ENCODE measurements at regions not wholly inside any gene's neighbourhood (a gene's known extent, or its start where the extent isn't known, plus 50 kb on each side); places are given as distances from the start of the nearest gene placed in this dataset.

GRCh38 chr21:35450830-35451229 lies 401.7 kb upstream of the RUNX1 start:
- H3K4me1 ChIP-seq = no peaks in the 10 kb centered on the region
- H3K4me3 ChIP-seq = no peak overlapping the region
- no peaks in the 10 kb centered on the region for H3K36me3 ChIP-seq
- H3K27ac ChIP-seq = no peak overlapping the region
- no peaks in the 10 kb centered on the region for H3K9me3 ChIP-seq
- DNase-seq = no peak
- TF ChIP-seq, protein P1, sequence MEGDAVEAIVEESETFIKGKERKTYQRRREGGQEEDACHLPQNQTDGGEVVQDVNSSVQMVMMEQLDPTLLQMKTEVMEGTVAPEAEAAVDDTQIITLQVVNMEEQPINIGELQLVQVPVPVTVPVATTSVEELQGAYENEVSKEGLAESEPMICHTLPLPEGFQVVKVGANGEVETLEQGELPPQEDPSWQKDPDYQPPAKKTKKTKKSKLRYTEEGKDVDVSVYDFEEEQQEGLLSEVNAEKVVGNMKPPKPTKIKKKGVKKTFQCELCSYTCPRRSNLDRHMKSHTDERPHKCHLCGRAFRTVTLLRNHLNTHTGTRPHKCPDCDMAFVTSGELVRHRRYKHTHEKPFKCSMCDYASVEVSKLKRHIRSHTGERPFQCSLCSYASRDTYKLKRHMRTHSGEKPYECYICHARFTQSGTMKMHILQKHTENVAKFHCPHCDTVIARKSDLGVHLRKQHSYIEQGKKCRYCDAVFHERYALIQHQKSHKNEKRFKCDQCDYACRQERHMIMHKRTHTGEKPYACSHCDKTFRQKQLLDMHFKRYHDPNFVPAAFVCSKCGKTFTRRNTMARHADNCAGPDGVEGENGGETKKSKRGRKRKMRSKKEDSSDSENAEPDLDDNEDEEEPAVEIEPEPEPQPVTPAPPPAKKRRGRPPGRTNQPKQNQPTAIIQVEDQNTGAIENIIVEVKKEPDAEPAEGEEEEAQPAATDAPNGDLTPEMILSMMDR (IDR thresholded peaks at IDR 0.05) = no peak
- TF ChIP-seq POLR2A (IDR thresholded peaks at IDR 0.05) = no peak
- H3K27me3 ChIP-seq = no peaks in the 10 kb centered on the region

GRCh38 chr21:35449846-35450245 lies 400.7 kb upstream of the RUNX1 start:
- no peaks in the 10 kb centered on the region for H3K9me3 ChIP-seq
- TF ChIP-seq, protein P1 (IDR thresholded peaks at IDR 0.05) = no peak
- no peak for TF ChIP-seq POLR2A (IDR thresholded peaks at IDR 0.05)
- H3K4me3 ChIP-seq = no peak overlapping the region
- H3K4me1 ChIP-seq = no peaks in the 10 kb centered on the region
- no peak overlapping the region for H3K27ac ChIP-seq
- no peak for DNase-seq
- H3K27me3 ChIP-seq = no peaks in the 10 kb centered on the region
- H3K36me3 ChIP-seq = no peaks in the 10 kb centered on the region

DNA sequence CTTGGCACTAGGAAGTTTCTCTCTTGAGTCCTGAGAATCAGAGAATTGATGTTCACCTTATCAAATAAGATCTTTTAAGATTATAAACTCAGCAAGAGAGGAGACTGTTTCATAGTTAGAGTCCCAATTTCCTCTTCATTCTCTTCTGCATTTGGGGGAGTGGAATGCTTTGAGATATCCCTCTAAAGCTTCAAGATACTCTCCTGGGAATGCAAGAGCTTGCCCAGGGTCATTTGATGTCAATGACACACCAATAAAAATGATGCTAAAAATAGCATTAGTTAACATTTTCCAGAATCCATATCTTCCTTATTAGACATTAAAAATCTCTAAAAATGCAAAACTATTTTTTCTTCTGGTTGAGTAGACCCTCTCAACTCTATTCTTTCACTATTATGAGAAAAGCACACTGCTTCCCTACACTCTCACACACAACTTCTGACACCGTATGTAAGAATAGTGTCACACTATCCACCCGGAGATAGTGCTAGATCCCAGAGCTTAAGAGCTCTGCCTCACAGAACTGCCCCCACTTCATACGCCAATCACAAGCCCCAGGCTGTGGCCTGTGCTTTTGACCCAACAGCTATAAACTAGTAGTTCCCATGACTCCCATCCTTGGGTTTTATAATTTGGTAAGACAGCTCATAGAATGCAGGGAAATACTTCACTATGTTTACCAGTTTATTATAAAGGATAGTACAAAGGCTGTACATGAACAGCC lies 399.9 kb upstream of the RUNX1 start:
- TF ChIP-seq POLR2A (IDR thresholded peaks at IDR 0.05) = no peak
- TF ChIP-seq, protein P1 (IDR thresholded peaks at IDR 0.05) = no peak
- Histone ChIP-seq H3K27me3 (no peaks in the 10 kb centered on the region), H3K36me3 (no peaks in the 10 kb centered on the region), H3K4me1 (no peaks in the 10 kb centered on the region), H3K27ac (no peak overlapping the region), H3K9me3 (no peaks in the 10 kb centered on the region), H3K4me3 (no peak overlapping the region)
- no peak for DNase-seq

GRCh38 chr21:35444391-35444790 lies 395.3 kb upstream of the RUNX1 start:
- no peak for TF ChIP-seq POLR2A (IDR thresholded peaks at IDR 0.05)
- TF ChIP-seq, protein P1 (IDR thresholded peaks at IDR 0.05) = no peak
- Histone ChIP-seq H3K4me3 (no peak overlapping the region), H3K36me3 (no peaks in the 10 kb centered on the region), H3K9me3 (no peaks in the 10 kb centered on the region), H3K27me3 (no peaks in the 10 kb centered on the region), H3K4me1 (no peaks in the 10 kb centered on the region), H3K27ac (no peak overlapping the region)
- DNase-seq = no peak

- Histone ChIP-seq H3K9me3 (no peaks in the 10 kb centered on the region), H3K27ac (no peak overlapping the region), H3K27me3 (no peaks in the 10 kb centered on the region), H3K4me1 (peaks cover 0 to 7% (median 0%) of the 10 kb centered on the region in 4 donors), H3K36me3 (no peaks in the 10 kb centered on the region), H3K4me3 (no peak overlapping the region)
- DNase-seq = no peak
- TF ChIP-seq, protein P1 (IDR thresholded peaks at IDR 0.05) = no peak
- no peak for TF ChIP-seq POLR2A (IDR thresholded peaks at IDR 0.05)
Observed at GRCh38 chr21:35441868-35442582, 392.9 kb upstream of the RUNX1 start.
